GM12891 (cell line): ENCODE measurements at regions not wholly inside any gene's neighbourhood (a gene's known extent, or its start where the extent isn't known, plus 50 kb on each side); places are given as distances from the start of the nearest gene placed in this dataset.

Experiments used
- POLR2A ChIP-seq: IDR thresholded peaks from 2 replicates; pipeline ENCODE4 v1.6.1; 2011; ENCODE audit warnings: low read depth, low read length, control low read depth
- POLR2AphosphoS5 ChIP-seq: IDR thresholded peaks from 2 replicates; pipeline ENCODE4 v1.6.1; 2011; ENCODE audit warnings: low read depth, low read length, control low read depth
- TAF1 ChIP-seq: IDR thresholded peaks from 2 replicates; pipeline ENCODE4 v1.6.1; 2011; ENCODE audit warnings: low read depth, low read length, control low read depth

DNA sequence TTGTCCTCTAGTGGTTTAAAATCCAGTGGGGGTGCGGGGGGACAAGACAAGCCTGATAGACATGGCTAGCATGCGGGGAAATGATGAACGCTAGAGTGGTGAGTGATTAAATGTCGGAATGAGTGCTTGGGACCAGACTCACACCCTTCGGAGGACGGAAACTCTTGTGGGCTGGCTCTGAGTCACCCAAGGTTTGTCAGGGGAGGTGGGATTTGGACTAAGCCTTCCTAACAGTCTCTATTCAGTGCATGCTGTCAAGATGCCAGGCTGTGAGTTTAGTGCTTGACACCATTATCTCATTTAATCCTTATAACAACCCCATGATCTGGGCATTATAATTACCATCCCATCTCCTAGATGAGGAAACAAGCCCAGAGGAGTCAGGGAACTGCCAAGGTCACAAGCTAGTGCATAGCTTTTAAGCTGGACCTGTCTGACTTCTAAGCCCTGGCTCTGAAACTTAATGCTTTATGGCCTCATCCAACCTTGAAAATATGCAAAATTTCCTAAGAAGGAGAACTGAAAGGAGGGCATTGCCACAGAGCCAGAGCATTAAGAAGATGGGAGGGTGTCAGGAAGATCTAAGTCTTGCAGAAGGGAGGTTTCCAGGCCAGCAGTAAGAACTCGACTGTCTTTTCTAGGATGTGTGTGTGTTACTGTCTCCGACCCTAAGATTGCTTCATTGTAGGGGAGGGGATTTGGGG, 168.7 kb upstream of the LRFN2 start:
- TF ChIP-seq TAF1 (no peak), POLR2A (no peak), POLR2AphosphoS5 (no peak)
